HepG2 (cell line): ENCODE measurements at regions not wholly inside any gene's neighbourhood (a gene's known extent, or its start where the extent isn't known, plus 50 kb on each side); places are given as distances from the start of the nearest gene placed in this dataset.

ENCODE experiments used
- ATF2 ChIP-seq: sonication (generic); formaldehyde crosslinking; IDR thresholded peaks from 2 replicates; pipeline ENCODE4 v1.4.0; 2020; ENCODE audit warnings: missing genetic modification reagents
- CTCF ChIP-seq: sonication (generic); formaldehyde crosslinking; IDR thresholded peaks from 2 replicates; pipeline ENCODE4 v1.5.0; 2020; ENCODE audit warnings: mild to moderate bottlenecking, missing genetic modification reagents, moderate library complexity
- DNMT3B ChIP-seq: conservative IDR thresholded peaks from 2 replicates; pipeline ENCODE4 v1.6.1; 2016; ENCODE audit warnings: missing biosample characterization, control low read depth
- ESRRA ChIP-seq: sonication (generic); formaldehyde crosslinking; IDR thresholded peaks from 2 replicates; pipeline ENCODE4 v1.5.1; 2020; ENCODE audit warnings: mild to moderate bottlenecking, low read depth, missing genetic modification reagents
- EZH2 ChIP-seq: conservative IDR thresholded peaks from 2 replicates; pipeline ENCODE4 v1.6.1; 2012; ENCODE audit warnings: mild to moderate bottlenecking, low read depth, low read length, moderate library complexity
- FOSL1 ChIP-seq: sonication (generic); formaldehyde crosslinking; IDR thresholded peaks from 2 replicates; pipeline ENCODE4 v1.9.0; 2021; ENCODE audit warnings: missing genetic modification reagents, borderline replicate concordance
- HMG20B ChIP-seq: conservative IDR thresholded peaks from 2 replicates; pipeline ENCODE4 v1.6.1; 2016; ENCODE audit warnings: missing genetic modification reagents, missing compliant biosample characterization
- POLR2A ChIP-seq, 2 experiments: IDR thresholded peaks; 2 replicates each; pipeline ENCODE4 v1.6.1; 2011; ENCODE audit warnings: low read depth in 2 of 2, low read length in 2 of 2, mild to moderate bottlenecking in 1 of 2, moderate library complexity in 1 of 2; ENCODE audit not compliant: insufficient read depth in 1 of 2
- ZNF510 ChIP-seq: sonication (generic); formaldehyde crosslinking; IDR thresholded peaks from 2 replicates; pipeline ENCODE4 v1.4.0; 2020; ENCODE audit warnings: low read depth, mild to moderate bottlenecking, missing genetic modification reagents
- TF ChIP-seq, protein P1 (sequence below), 2 experiments: sonication (generic) in 1 of 2; formaldehyde crosslinking in 1 of 2; IDR thresholded peaks; 2 replicates each; pipeline versions ENCODE4 v1.5.1 to v1.6.1; 2011 to 2020; ENCODE audit warnings: borderline replicate concordance in 1 of 2, low read depth in 1 of 2, low read length in 1 of 2, mild to moderate bottlenecking in 1 of 2, missing genetic modification reagents in 1 of 2, moderate library complexity in 1 of 2
- TF ChIP-seq, protein P2 (sequence below): sonication (generic); formaldehyde crosslinking; IDR thresholded peaks from 2 replicates; pipeline ENCODE4 v1.4.0; 2020; ENCODE audit warnings: mild to moderate bottlenecking, low read depth, missing genetic modification reagents

DNA sequence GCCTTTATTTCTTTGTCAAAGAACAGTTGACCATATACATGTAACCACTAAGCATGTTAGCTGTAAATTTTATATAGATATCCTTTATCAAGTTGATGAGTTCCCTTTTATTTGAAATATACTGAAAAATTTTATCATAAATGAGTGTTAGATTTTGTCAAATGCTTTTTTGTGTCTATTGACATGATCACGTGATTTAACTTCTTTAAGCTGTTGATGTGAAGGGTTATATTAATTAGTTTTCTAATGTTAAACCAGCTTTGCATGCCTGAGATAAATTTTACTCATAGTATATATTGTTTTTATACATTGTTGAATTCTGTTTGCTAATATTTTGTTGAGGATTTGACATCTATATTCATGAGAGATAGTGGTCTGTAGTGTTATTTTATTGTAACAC, 241.9 kb upstream of the CDH20 start:
- TF ChIP-seq EZH2 (no peak), ZNF510 (no peak), ATF2 (no peak), DNMT3B (CRISPR knock-in tag) (no peak), HMG20B (CRISPR knock-in tag) (no peak), CTCF (no peak), FOSL1 (no peak), ESRRA (no peak), POLR2A (IDR thresholded peaks at IDR 0.05; ENCODE audit: insufficient read depth in 1 of 2, low read depth in 2 of 2, low read length in 2 of 2) (no peak)
- TF ChIP-seq, protein P1, sequence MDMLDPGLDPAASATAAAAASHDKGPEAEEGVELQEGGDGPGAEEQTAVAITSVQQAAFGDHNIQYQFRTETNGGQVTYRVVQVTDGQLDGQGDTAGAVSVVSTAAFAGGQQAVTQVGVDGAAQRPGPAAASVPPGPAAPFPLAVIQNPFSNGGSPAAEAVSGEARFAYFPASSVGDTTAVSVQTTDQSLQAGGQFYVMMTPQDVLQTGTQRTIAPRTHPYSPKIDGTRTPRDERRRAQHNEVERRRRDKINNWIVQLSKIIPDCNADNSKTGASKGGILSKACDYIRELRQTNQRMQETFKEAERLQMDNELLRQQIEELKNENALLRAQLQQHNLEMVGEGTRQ (IDR thresholded peaks at IDR 0.05; ENCODE audit: low read depth, low read length), result no peak
- TF ChIP-seq, protein P1 (CRISPR knock-in tag; IDR thresholded peaks at IDR 0.05; ENCODE audit: borderline replicate concordance), result no peak
- TF ChIP-seq, protein P2, sequence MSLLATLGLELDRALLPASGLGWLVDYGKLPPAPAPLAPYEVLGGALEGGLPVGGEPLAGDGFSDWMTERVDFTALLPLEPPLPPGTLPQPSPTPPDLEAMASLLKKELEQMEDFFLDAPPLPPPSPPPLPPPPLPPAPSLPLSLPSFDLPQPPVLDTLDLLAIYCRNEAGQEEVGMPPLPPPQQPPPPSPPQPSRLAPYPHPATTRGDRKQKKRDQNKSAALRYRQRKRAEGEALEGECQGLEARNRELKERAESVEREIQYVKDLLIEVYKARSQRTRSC (CRISPR knock-in tag), result no peak
